ENCODE measurements at regions not wholly inside any gene's neighbourhood (a gene's known extent, or its start where the extent isn't known, plus 50 kb on each side); places are given as distances from the start of the nearest gene placed in this dataset.

DNA sequence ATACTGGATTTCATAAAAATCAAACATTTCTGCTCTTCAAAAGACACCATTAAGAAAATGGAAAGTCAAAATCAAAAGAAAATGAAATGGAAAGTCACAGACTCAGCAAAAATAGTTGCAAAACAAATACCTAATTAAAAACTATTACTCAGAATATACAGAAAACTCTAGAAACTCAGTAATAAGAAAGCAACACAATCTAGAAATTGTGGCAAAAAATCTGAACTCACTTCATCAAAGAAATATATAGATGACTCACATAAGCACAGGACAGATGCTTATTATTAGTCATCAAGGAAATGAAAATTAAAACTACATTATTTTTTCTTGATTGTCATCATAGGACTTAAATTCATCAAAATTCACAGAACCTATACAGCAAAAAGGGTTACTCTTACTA is 430.0 kb downstream of the SHQ1 start:
- Histone ChIP-seq H3K4me1 (ENCODE audit: control insufficient read depth in 2 of 2, insufficient read depth in 2 of 2, low read length in 2 of 2) (peaks cover 0 to 2% of the 10 kb centered on the region in 2 donors), H3K4me3 (ENCODE audit: low read length in 2 of 2) (no peak overlapping the region), H3K27ac (ENCODE audit: low read depth in 1 of 2, low read length in 1 of 2) (no peak overlapping the region), H3K9me3 (ENCODE audit: control insufficient read depth in 2 of 2, insufficient read depth in 1 of 2, low read length in 1 of 2) (peaks cover 0 to 4% of the 10 kb centered on the region in 2 donors), H3K27me3 (ENCODE audit: control insufficient read depth in 2 of 2, insufficient read depth in 1 of 2, low read length in 1 of 2) (no peaks in the 10 kb centered on the region), H3K36me3 (ENCODE audit: control insufficient read depth in 2 of 2, insufficient read depth in 2 of 2, low read length in 1 of 2) (no peaks in the 10 kb centered on the region)
- DNase-seq (ENCODE audit: low read depth in 6 of 9, low spot score in 9 of 9), result no peak

GRCh38 chr3:72414481-72415016 is 433.7 kb downstream of the SHQ1 start:
- Histone ChIP-seq H3K9me3 (ENCODE audit: control insufficient read depth in 2 of 2, insufficient read depth in 1 of 2, low read length in 1 of 2) (no peaks in the 10 kb centered on the region), H3K4me1 (ENCODE audit: control insufficient read depth in 2 of 2, insufficient read depth in 2 of 2, low read length in 2 of 2) (peaks cover 9 to 19% of the 10 kb centered on the region in 2 donors), H3K36me3 (ENCODE audit: control insufficient read depth in 2 of 2, insufficient read depth in 2 of 2, low read length in 1 of 2) (no peaks in the 10 kb centered on the region), H3K27ac (ENCODE audit: low read depth in 1 of 2, low read length in 1 of 2) (no peak overlapping the region), H3K4me3 (ENCODE audit: low read length in 2 of 2) (no peak overlapping the region), H3K27me3 (ENCODE audit: control insufficient read depth in 2 of 2, insufficient read depth in 1 of 2, low read length in 1 of 2) (no peaks in the 10 kb centered on the region)
- 65% methylated on average over 3 of the region's 3 CpGs for WGBS
- no peak for DNase-seq (ENCODE audit: low read depth in 6 of 9, low spot score in 9 of 9)

DNA sequence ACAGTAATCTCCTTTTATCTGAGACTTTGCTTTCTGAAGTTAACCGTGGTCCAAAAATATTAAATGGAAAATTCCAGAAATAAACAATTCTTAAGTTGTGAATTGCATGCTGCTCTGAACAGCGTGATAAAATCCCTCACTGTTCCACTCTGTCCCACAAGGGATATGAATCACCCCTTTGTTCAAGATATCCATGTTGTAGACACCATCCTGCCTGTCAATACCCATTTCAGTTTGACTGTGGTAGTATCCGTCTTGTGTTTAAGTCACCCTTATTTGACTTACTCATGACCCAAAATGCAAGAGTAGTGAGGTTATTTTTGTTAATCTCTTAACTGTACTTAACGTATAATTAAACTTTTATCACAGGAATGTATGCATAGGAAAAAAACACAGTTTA is 435.0 kb downstream of the SHQ1 start:
- Histone ChIP-seq H3K4me3 (ENCODE audit: low read length in 2 of 2) (no peak overlapping the region), H3K4me1 (ENCODE audit: control insufficient read depth in 2 of 2, insufficient read depth in 2 of 2, low read length in 2 of 2) (peaks cover 13 to 23% of the 10 kb centered on the region in 2 donors)
- WGBS, result 96% methylated on average over 4 of the region's 4 CpGs

DNA sequence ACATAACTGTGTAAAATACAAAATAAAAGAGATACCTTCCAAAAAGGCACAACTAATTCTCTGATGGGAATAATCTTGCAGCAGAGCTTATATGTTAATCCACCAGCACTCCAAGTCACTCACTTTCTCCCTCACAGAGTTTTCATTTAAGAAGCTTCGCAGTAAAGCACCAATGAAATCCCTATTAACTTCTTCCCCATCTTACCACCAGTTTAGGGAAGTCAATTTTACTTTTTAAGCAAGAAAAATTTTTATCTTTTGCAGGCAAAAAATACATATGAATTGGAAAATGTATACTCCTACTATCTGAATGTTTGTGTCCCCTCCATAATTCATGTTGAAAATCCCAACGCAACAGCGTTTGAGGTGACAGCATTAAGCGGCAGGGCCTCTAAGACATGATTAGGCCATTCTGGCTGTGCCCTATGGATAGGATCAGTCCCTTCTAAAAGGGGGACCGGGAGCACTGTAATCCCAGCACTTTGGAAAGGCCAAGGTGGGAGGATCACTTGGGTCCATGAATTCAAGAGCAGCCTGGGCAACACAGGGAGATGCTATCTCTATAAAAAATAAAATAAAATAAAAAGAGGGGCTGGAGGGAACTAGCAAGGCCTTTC is 435.8 kb downstream of the SHQ1 start:
- Histone ChIP-seq H3K27me3 (ENCODE audit: control insufficient read depth in 2 of 2, insufficient read depth in 1 of 2, low read length in 1 of 2) (no peaks in the 10 kb centered on the region), H3K4me3 (ENCODE audit: low read length in 2 of 2) (no peak overlapping the region), H3K4me1 (ENCODE audit: control insufficient read depth in 2 of 2, insufficient read depth in 2 of 2, low read length in 2 of 2) (peaks cover 17 to 27% of the 10 kb centered on the region in 2 donors), H3K36me3 (ENCODE audit: control insufficient read depth in 2 of 2, insufficient read depth in 2 of 2, low read length in 1 of 2) (no peaks in the 10 kb centered on the region), H3K27ac (ENCODE audit: low read depth in 1 of 2, low read length in 1 of 2) (no peak overlapping the region), H3K9me3 (ENCODE audit: control insufficient read depth in 2 of 2, insufficient read depth in 1 of 2, low read length in 1 of 2) (no peaks in the 10 kb centered on the region)
- 95% methylated on average over 5 of the region's 5 CpGs for WGBS
- no peak for DNase-seq (ENCODE audit: low read depth in 6 of 9, low spot score in 9 of 9)

More for the DNA sequence above, 435.0 kb downstream of the SHQ1 start:
- DNase-seq (ENCODE audit: low read depth in 6 of 9, low spot score in 9 of 9), result no peak
- Histone ChIP-seq H3K27ac (ENCODE audit: low read depth in 1 of 2, low read length in 1 of 2) (no peak overlapping the region), H3K9me3 (ENCODE audit: control insufficient read depth in 2 of 2, insufficient read depth in 1 of 2, low read length in 1 of 2) (no peaks in the 10 kb centered on the region), H3K27me3 (ENCODE audit: control insufficient read depth in 2 of 2, insufficient read depth in 1 of 2, low read length in 1 of 2) (no peaks in the 10 kb centered on the region), H3K36me3 (ENCODE audit: control insufficient read depth in 2 of 2, insufficient read depth in 2 of 2, low read length in 1 of 2) (no peaks in the 10 kb centered on the region)

DNA sequence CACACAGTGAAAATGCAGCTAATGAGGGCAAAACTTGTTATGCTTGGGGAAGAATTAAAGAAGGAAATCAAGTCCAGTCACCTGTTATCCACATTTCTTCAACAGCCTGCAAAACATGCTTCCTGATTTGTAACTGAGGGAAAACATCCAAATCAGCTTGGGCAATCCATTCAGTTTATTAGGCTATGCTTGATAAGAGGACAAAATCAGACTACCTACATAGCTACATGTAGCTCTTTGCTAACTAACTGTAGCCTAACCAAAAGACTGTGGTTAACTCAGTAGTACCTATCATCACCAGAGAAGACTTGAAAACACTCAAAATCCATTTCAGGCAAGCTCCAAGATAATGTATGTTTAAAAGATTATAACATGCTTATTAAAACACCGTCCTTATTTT is 436.4 kb downstream of the SHQ1 start:
- Histone ChIP-seq H3K36me3 (ENCODE audit: control insufficient read depth in 2 of 2, insufficient read depth in 2 of 2, low read length in 1 of 2) (no peaks in the 10 kb centered on the region), H3K27me3 (ENCODE audit: control insufficient read depth in 2 of 2, insufficient read depth in 1 of 2, low read length in 1 of 2) (no peaks in the 10 kb centered on the region), H3K4me1 (ENCODE audit: control insufficient read depth in 2 of 2, insufficient read depth in 2 of 2, low read length in 2 of 2) (peaks cover 20 to 27% of the 10 kb centered on the region in 2 donors), H3K9me3 (ENCODE audit: control insufficient read depth in 2 of 2, insufficient read depth in 1 of 2, low read length in 1 of 2) (no peaks in the 10 kb centered on the region), H3K4me3 (ENCODE audit: low read length in 2 of 2) (no peak overlapping the region), H3K27ac (ENCODE audit: low read depth in 1 of 2, low read length in 1 of 2) (no peak overlapping the region)
- no peak for DNase-seq (ENCODE audit: low read depth in 6 of 9, low spot score in 9 of 9)
- 85% methylated on average over 1 of the region's 1 CpG for WGBS

- no peak overlapping the region for H3K27ac ChIP-seq (ENCODE audit: low read depth in 1 of 2, low read length in 1 of 2)
- H3K4me1 ChIP-seq (ENCODE audit: control insufficient read depth in 2 of 2, insufficient read depth in 2 of 2, low read length in 2 of 2), result peaks cover 20 to 27% of the 10 kb centered on the region in 2 donors
- no peaks in the 10 kb centered on the region for H3K9me3 ChIP-seq (ENCODE audit: control insufficient read depth in 2 of 2, insufficient read depth in 1 of 2, low read length in 1 of 2)
- 90% methylated on average over 2 of the region's 2 CpGs for whole genome bisulfite sequencing
- no peak for DNase-seq (ENCODE audit: low read depth in 6 of 9, low spot score in 9 of 9)
- H3K27me3 ChIP-seq (ENCODE audit: control insufficient read depth in 2 of 2, insufficient read depth in 1 of 2, low read length in 1 of 2), result no peaks in the 10 kb centered on the region
- no peaks in the 10 kb centered on the region for H3K36me3 ChIP-seq (ENCODE audit: control insufficient read depth in 2 of 2, insufficient read depth in 2 of 2, low read length in 1 of 2)
- H3K4me3 ChIP-seq (ENCODE audit: low read length in 2 of 2), result no peak overlapping the region
These were observed 437.1 kb downstream of the SHQ1 start for GRCh38 chr3:72411126-72411525.

GRCh38 chr3:72408983-72409779 is 439.1 kb downstream of the SHQ1 start:
- no peak overlapping the region for H3K27ac ChIP-seq (ENCODE audit: low read depth in 1 of 2, low read length in 1 of 2)
- DNase-seq (ENCODE audit: low read depth in 6 of 9, low spot score in 9 of 9), result no peak
- no peak overlapping the region for H3K4me3 ChIP-seq (ENCODE audit: low read length in 2 of 2)
- peaks cover 20 to 27% of the 10 kb centered on the region in 2 donors for H3K4me1 ChIP-seq (ENCODE audit: control insufficient read depth in 2 of 2, insufficient read depth in 2 of 2, low read length in 2 of 2)
- no peaks in the 10 kb centered on the region for H3K27me3 ChIP-seq (ENCODE audit: control insufficient read depth in 2 of 2, insufficient read depth in 1 of 2, low read length in 1 of 2)
- H3K9me3 ChIP-seq (ENCODE audit: control insufficient read depth in 2 of 2, insufficient read depth in 1 of 2, low read length in 1 of 2), result no peaks in the 10 kb centered on the region
- 95% methylated on average over 5 of the region's 5 CpGs for WGBS
- no peaks in the 10 kb centered on the region for H3K36me3 ChIP-seq (ENCODE audit: control insufficient read depth in 2 of 2, insufficient read depth in 2 of 2, low read length in 1 of 2)

GRCh38 chr3:72407766-72408165 is 440.5 kb downstream of the SHQ1 start:
- no peak overlapping the region for H3K4me3 ChIP-seq (ENCODE audit: low read length in 2 of 2)
- H3K27ac ChIP-seq (ENCODE audit: low read depth in 1 of 2, low read length in 1 of 2), result no peak overlapping the region

DNA sequence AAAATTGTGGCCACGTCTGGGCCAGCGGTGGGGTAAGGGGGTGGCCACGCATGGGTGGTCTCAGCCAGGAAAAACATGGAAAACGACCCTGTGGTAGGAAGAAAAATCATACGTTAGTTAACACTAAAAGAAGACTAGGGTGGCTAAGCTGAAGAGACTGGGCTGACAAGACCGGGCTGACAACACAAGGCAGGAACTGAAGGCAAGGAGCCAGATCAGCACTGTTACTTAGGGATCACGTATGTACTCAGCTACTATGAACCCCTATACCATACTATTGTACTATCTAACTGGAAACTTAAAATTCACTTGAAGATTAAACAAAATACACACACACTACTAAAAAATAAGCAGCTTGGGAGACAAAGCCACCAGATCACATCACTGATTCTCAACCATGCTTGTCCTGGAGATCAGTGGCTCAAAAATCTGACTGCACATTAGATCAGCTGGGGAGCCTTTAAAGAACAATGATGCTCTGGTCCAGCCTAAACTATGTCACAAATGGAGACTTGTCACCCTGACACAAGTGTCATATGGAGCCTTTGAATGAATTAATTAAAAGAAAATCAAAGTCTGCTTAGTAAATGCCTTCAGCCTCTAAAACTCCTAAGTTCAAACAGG is 442.2 kb downstream of the SHQ1 start:
- Histone ChIP-seq H3K4me3 (ENCODE audit: low read length in 2 of 2) (no peak overlapping the region), H3K27ac (ENCODE audit: low read depth in 1 of 2, low read length in 1 of 2) (no peak overlapping the region), H3K36me3 (ENCODE audit: control insufficient read depth in 2 of 2, insufficient read depth in 2 of 2, low read length in 1 of 2) (no peaks in the 10 kb centered on the region), H3K9me3 (ENCODE audit: control insufficient read depth in 2 of 2, insufficient read depth in 1 of 2, low read length in 1 of 2) (no peaks in the 10 kb centered on the region), H3K27me3 (ENCODE audit: control insufficient read depth in 2 of 2, insufficient read depth in 1 of 2, low read length in 1 of 2) (no peaks in the 10 kb centered on the region), H3K4me1 (ENCODE audit: control insufficient read depth in 2 of 2, insufficient read depth in 2 of 2, low read length in 2 of 2) (peaks cover 20% of the 10 kb centered on the region in 2 donors)
- WGBS, result 78% methylated on average over 7 of the region's 7 CpGs
- DNase-seq (ENCODE audit: low read depth in 6 of 9, low spot score in 9 of 9), result no peak

More at GRCh38 chr3:72407766-72408165, 440.5 kb downstream of the SHQ1 start:
- no peaks in the 10 kb centered on the region for H3K9me3 ChIP-seq (ENCODE audit: control insufficient read depth in 2 of 2, insufficient read depth in 1 of 2, low read length in 1 of 2)
- DNase-seq (ENCODE audit: low read depth in 6 of 9, low spot score in 9 of 9), result peak in 7 of 9 donors; percentile 20 to 66 (median 34)
- H3K4me1 ChIP-seq (ENCODE audit: control insufficient read depth in 2 of 2, insufficient read depth in 2 of 2, low read length in 2 of 2), result peaks cover 20 to 27% of the 10 kb centered on the region in 2 donors
- no peaks in the 10 kb centered on the region for H3K27me3 ChIP-seq (ENCODE audit: control insufficient read depth in 2 of 2, insufficient read depth in 1 of 2, low read length in 1 of 2)
- H3K36me3 ChIP-seq (ENCODE audit: control insufficient read depth in 2 of 2, insufficient read depth in 2 of 2, low read length in 1 of 2), result no peaks in the 10 kb centered on the region
- WGBS, result 61% methylated on average over 6 of the region's 6 CpGs

Measured in thymus (tissue), 11 donors.